GM23248 (cell line): ENCODE measurements at regions not wholly inside any gene's neighbourhood (a gene's known extent, or its start where the extent isn't known, plus 50 kb on each side); places are given as distances from the start of the nearest gene placed in this dataset.

Experiments
- EZH2 ChIP-seq: fragments of 200-600 bp; sonication (generic); IDR thresholded peaks from 2 replicates; pipeline ENCODE4 v1.6.1; 2018; ENCODE audit warnings: antibody characterized with exemption, mild to moderate bottlenecking; ENCODE audit not compliant: insufficient read depth, poor library complexity, severe bottlenecking
- EZH2phosphoT487 ChIP-seq: fragments of 200-600 bp; sonication (generic); IDR thresholded peaks from 2 replicates; pipeline ENCODE4 v1.6.1; 2018; ENCODE audit warnings: antibody characterized with exemption, moderate library complexity, mild to moderate bottlenecking, low read depth; ENCODE audit not compliant: insufficient read depth

DNA sequence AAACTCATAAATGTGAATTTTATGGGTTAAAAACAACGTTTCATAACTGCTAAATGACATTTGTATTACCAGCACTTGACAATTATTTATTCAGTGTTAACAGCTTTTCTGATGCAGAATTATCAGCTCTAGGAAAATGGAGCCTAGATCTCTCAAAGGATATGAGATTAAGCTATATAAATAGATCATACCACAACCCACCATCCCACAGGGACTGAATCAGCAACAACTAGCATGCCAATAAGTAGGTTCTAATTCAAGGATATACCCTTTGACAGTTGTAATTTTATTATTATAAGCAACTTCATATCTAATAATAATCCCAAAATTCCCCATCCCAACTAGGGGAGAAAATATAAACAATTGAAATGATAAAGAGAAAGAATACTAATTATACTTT, 275.4 kb upstream of the RGS18 start:
- TF ChIP-seq EZH2 (no peak), EZH2phosphoT487 (no peak)
